Transverse colon (tissue), 4 donors: ENCODE measurements at regions not wholly inside any gene's neighbourhood (a gene's known extent, or its start where the extent isn't known, plus 50 kb on each side); places are given as distances from the start of the nearest gene placed in this dataset.

Source experiments
- CTCF ChIP-seq, 5 experiments: fragments of 200-600 bp in 3 of 5; fragments of 450-650 bp in 2 of 5; sonication (generic) in 3 of 5; IDR thresholded peaks; 1 replicate in 2 of 5; 2 replicates in 3 of 5; pipeline ENCODE4 v1.5.1; 2016 to 2017; ENCODE audit warnings: antibody characterized with exemption in 5 of 5, inconsistent platforms in 3 of 5, mild to moderate bottlenecking in 2 of 5, moderate library complexity in 1 of 5
- EP300 ChIP-seq: sonication (generic); formaldehyde crosslinking; IDR thresholded peaks from one replicate; pipeline ENCODE4 v1.6.1; 2017; ENCODE audit warnings: antibody characterized with exemption, low read depth
- POLR2A ChIP-seq: fragments of 450-650 bp; IDR thresholded peaks from one replicate; pipeline ENCODE4 v1.6.1; 2016; ENCODE audit warnings: antibody characterized with exemption, mild to moderate bottlenecking, moderate library complexity
- POLR2AphosphoS5 ChIP-seq, 3 donors: sonication (generic); formaldehyde crosslinking; IDR thresholded peaks; one replicate each; pipeline ENCODE4 v1.6.1; 2016; ENCODE audit warnings: antibody characterized with exemption in 3 of 3

- TF ChIP-seq CTCF (IDR thresholded peaks at IDR 0.05) (no peak), POLR2AphosphoS5 (IDR thresholded peaks at IDR 0.05) (no peak), EP300 (no peak), POLR2A (no peak)
Measured at GRCh38 chr13:34425327-34425949, 516.6 kb upstream of the NBEA start.
